ENCODE measurements at regions not wholly inside any gene's neighbourhood (a gene's known extent, or its start where the extent isn't known, plus 50 kb on each side); places are given as distances from the start of the nearest gene placed in this dataset.

GRCh38 chr3:31356941-31357340 is 175.8 kb upstream of the STT3B start:
- no peak for TF ChIP-seq CTCF (conservative IDR thresholded peaks at IDR 0.05; ENCODE audit: low read depth)
- POLR2A ChIA-PET (ENCODE audit: low non-redundant PET) = no interaction called here
- no peak for DNase-seq (ENCODE audit: low spot score)
- H3K27ac ChIP-seq = no peak overlapping the region
- CTCF ChIA-PET = no interaction called here

GRCh38 chr3:31357451-31357850 is 175.3 kb upstream of the STT3B start:
- no peak for DNase-seq (ENCODE audit: low spot score)
- no peak overlapping the region for H3K27ac ChIP-seq
- POLR2A ChIA-PET (ENCODE audit: low non-redundant PET) = no interaction called here
- CTCF ChIA-PET = no interaction called here
- TF ChIP-seq CTCF (conservative IDR thresholded peaks at IDR 0.05; ENCODE audit: low read depth) = no peak

GRCh38 chr3:31358473-31359070 is 174.2 kb upstream of the STT3B start:
- POLR2A ChIA-PET (ENCODE audit: low non-redundant PET) = no interaction called here
- no peak overlapping the region for H3K27ac ChIP-seq
- no peak for TF ChIP-seq CTCF (conservative IDR thresholded peaks at IDR 0.05; ENCODE audit: low read depth)
- CTCF ChIA-PET = no interaction called here
- no peak for DNase-seq (ENCODE audit: low spot score)

GRCh38 chr3:31361371-31362273 is 171.1 kb upstream of the STT3B start:
- TF ChIP-seq CTCF (conservative IDR thresholded peaks at IDR 0.05; ENCODE audit: low read depth) = no peak
- CTCF ChIA-PET = no interaction called here
- no peak overlapping the region for H3K27ac ChIP-seq
- POLR2A ChIA-PET (ENCODE audit: low non-redundant PET) = no interaction called here
- no peak for DNase-seq (ENCODE audit: low spot score)

GRCh38 chr3:31364188-31364587 is 168.5 kb upstream of the STT3B start:
- no peak for DNase-seq (ENCODE audit: low spot score)
- no peak overlapping the region for H3K27ac ChIP-seq
- ChIA-PET CTCF (no interaction called here), POLR2A (ENCODE audit: low non-redundant PET) (no interaction called here)
- no peak for TF ChIP-seq CTCF (conservative IDR thresholded peaks at IDR 0.05; ENCODE audit: low read depth)

- no peak for DNase-seq (ENCODE audit: low spot score)
- no peak for TF ChIP-seq CTCF (conservative IDR thresholded peaks at IDR 0.05; ENCODE audit: low read depth)
- ChIA-PET CTCF (no interaction called here), POLR2A (ENCODE audit: low non-redundant PET) (no interaction called here)
- H3K27ac ChIP-seq = no peak overlapping the region
Measured at GRCh38 chr3:31364711-31365110, 168.0 kb upstream of the STT3B start.
